SW480 (cell line): ENCODE measurements at regions not wholly inside any gene's neighbourhood (a gene's known extent, or its start where the extent isn't known, plus 50 kb on each side); places are given as distances from the start of the nearest gene placed in this dataset.
"Not testable (repeated sequence)": the region's sequence is repeated elsewhere in the genome, so short reads cannot be mapped to it uniquely, and the experiment has no call there.

Source experiments
- DNase-seq: peaks from one replicate; pipeline ENCODE4 v3.0.0-alpha.2; 2016; ENCODE audit warnings: low spot score

DNA sequence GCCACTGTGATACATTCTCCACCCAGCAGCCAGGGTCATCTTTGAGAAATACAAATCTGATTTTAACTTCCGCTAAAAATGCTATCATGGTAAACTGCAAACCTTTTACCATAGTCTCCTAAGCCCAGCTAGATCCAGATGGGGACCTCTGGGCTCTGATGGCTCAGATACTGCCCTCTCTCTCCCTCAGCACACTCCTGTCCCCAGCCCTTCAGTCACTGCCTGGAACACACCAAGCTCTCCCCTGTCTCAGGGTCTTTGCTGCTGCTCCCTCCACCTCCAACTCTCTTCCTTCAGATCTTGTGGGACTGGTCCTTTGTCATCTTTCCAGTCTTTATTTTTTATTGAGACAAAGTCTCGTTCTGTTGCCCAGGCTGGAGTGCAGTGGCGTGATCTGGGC, 65.1 kb downstream of the SPRY4 start:
- no peak for DNase-seq

DNA sequence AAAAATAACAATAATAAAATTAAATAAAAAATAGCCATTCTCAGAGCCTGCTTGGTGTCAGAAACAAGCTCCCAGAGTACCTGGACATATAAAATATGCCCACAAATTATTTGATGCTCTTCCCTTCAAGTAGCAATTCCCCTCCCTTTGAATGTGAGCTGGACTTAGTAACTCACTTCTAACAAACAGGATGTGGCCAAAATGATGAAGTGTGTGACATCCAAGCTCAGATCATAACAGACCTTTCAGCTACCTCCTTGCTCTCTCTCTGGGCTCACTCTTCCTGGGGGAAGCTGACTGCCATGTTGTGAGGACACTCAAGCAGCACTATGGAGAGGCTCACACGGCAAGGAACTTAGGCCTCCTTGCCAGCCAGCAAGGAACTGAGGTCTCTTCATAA, 69.0 kb downstream of the SPRY4 start:
- DNase-seq, result no peak

DNA sequence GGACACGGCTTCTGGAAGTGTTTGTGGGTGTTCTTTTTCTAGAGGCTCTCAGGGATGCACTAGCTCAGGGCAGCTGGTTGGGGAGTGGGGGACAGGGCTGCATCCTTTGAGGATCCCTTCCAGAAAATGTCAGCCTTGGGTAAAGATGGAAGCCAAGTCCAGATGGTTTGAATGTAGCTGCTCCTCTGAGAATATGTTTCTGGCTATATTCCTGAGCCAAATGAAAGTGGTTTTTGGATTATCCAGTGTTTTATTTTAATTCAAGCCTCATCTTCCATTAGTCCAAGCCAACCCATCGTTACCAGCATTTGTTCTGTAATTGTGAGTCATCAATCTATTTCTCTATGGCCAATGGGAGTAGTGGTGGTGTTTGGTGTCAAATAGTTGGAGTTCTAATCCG, 70.4 kb downstream of the SPRY4 start:
- no peak for DNase-seq

DNA sequence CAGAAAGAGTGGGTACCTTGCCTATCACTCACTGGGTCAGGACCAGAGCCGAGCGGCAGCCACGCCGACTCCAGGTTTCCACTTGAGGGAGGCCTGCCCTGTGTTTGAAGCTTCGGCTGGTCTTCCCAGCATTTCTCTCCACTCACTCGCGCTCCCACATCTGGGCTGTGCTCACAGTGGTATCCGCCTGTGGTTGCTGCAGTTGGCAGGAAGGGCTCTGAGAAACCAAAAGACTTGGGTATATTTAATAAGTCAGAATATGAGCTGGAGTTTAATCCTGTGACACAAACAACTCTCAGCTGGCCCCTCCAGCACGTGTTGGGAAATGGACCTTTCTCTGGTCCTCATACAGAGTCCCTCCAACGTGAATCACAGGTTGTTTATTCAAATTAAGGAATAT, 70.9 kb downstream of the SPRY4 start:
- no peak for DNase-seq

DNA sequence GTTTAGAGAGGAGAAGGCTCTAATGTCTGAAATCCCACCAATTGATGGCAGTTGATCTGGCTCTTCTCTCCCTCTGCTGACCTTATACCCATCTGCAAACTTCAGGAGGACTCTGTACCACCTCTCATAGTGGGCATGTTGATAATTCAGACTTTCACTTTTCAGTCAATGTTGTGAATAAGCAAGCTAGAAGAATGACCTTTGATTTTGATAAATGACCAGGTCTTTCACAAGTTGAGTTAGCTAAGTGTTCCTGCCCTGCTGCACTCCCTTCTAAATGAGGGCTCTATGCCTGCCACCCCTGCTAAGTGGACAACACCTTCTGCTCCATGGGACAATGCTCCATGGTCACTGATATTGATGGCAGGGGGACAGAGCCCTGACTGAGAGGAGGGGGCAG, 74.7 kb downstream of the SPRY4 start:
- no peak for DNase-seq

- DNase-seq, result no peak
These were observed 75.9 kb downstream of the SPRY4 start for GRCh38 chr5:142248853-142249462.

GRCh38 chr5:142246258-142246657, 78.6 kb downstream of the SPRY4 start:
- DNase-seq, result peak; percentile 72

DNA sequence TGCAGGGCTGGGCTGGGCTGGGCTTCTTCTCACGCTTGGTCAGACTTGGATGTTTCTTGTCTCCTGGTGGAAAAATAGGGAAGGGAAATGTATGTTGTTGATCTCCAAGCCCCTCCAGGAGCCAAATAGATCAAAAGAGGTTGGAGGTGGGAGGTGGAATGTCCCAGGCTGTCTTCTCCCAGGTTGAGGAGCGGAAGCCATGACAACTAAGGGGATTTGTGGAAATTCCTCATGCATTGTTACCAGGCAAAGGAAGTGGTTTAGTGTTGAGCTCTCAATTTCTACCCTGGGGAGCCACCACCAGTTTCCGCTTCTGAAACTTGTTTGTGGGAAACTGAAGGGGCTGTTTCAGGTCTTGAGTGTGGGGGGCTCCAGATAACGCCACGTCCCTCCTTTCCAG, 79.0 kb downstream of the SPRY4 start:
- DNase-seq, result peak; percentile 51

DNA sequence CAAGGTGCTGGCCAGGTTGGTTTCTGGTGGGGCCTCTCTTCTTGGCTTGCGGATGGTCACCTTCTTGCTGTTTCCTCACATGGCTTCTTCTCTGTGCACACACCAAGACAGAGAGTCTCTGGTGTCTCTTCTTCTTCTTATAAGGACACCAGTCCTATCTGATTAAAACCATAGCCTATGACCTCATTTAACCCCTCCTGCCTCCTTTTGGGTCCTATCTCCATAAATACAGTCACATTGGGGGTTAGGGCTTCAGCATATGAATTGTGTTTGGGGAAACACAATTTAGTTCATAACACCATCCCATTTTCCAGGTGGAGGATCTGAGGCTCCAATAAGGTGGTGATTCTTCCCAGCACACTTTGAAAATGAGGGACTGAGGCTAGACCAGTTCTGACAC, 80.4 kb downstream of the SPRY4 start:
- no peak for DNase-seq

- DNase-seq, result no peak
These were observed 82.5 kb downstream of the SPRY4 start for GRCh38 chr5:142242272-142242671.

- no peak for DNase-seq
These were observed 85.2 kb downstream of the SPRY4 start for GRCh38 chr5:142239394-142240159.

DNA sequence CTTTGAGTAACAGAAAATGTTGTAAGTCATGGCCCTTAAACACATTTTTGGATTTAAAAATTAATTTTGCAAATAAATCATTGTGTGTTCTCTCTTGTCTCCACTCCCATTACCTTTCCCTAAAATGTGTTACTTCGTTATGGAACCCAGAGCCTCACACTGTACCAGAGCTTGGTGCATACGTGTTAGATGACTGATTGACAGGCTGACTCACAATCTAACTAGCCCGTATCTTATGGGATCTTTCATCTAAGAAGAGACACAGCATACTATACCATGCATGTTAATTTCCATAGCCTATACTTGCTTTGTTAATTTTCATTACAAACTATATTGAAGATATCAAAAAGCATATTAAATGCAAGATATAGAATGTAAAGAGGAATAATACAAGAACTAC, 87.1 kb downstream of the SPRY4 start:
- no peak for DNase-seq

DNA sequence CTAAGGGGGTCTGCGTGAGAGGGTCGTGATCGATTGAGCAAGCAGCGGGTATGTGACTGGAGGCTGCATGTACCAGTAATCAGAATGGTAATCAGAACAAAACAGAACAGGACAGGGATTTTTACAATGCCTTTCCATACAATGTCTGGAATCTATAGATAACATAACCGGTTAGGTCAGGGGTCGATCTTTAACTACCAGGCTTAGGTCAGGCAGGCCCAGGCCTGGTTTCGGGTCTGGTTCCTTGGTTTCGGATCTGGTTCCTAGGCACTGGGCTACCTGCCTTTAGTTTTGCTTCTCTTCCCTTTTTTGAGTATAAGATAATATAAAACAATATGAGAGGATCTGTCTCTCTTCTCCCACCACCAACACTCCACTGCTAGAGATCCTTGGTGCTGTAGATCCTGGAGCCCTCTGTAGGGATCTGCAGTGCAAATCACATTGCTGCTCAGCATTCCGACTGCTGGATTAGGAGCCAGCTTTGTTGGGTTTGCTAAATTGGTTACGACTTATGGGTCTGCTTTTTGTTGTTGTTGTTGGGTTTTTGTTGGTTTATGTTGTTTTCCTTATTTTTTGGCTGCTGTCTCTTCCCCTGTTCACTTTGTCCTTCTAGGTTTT, 88.0 kb downstream of the SPRY4 start:
- not testable (repeated sequence) for DNase-seq

DNA sequence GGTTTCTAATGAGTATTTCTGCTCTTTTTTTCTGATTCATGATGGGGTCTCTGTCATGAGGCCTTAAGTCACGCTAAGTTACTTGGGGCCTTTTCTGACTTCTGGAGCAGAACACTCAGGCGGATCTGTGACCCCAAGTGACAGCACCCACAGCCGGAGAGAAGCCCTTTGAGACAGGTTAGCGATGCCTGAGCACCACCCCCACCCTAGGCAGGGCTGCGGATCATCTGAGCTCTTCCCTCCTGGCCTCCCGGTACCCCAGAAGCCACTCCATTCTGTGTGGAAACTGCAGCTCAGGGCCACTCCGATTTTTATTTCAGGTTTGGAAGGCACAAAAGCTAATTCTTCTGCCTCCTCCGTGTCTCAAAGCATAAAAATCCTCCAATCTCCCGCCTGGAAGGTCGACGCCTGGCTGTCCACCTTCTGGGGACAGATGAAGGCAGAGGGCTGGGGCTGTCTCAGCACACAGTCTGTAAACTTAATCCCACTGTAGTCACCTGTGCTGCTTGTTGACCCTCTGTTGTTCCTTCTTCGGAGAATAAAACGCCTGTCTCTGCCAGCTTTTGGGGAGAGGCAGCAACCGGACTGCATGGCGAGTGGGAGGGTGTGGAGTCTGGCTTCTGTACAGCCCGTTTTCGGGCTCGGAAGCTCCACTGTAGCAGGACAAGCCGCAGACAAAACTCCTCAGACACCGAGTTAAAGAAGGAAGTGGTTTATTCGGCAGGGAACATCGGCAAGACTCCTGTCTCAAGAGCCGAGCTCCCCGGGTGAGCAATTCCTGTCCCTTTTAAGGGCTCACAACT, 88.8 kb downstream of the SPRY4 start:
- DNase-seq, result peak; percentile 49

GRCh38 chr5:142235050-142235797, 89.6 kb downstream of the SPRY4 start:
- DNase-seq, result peak; percentile 90

DNA sequence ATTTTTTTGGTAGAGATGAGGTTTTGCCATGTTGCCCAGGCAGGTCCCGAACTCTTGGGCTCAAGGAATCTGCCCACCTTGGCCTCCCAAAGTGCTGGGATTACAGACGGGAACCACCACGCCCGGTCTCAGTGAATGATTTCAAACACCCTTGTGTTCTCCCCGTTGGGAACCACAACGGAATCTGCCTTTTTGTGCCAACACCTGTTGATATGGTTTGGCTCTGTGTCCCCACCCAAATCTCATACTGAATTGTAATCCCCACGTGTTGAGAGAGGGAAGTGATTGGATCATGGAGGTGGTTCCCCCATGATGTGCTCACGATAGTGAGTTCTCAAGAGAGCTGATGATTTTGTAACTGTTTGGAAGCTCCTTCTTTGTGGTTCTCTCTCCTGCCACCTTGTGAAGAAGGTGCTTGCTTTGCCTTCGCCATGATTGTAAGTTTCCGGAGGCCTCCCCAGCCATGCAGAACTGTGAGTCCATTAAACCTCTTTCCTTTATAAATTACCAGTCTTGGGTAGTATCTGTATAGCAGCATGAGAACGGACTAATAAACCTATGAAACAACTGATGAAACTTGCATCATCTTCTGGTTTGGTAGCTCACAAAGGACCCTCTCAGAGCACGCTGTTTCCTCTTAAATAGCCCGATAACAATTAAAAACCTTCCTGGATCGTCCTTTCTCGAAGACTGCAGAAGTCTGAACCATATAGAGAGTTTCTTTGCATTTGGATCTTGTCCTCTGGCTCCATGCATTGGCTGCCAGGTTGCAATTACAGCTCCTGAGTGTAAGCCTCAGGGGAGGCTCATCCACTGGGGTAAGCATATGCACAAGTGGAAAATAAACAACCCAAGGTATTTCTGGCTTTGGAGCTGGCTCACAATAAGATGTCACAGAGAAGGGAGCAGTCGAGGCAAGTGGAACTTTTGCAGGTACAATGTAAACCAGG, 91.5 kb downstream of the SPRY4 start:
- no peak for DNase-seq

GRCh38 chr5:142230949-142231348, 93.9 kb downstream of the SPRY4 start:
- not testable (repeated sequence) for DNase-seq

- DNase-seq, result no peak
These were observed 99.7 kb downstream of the SPRY4 start for GRCh38 chr5:142225141-142225540.

DNA sequence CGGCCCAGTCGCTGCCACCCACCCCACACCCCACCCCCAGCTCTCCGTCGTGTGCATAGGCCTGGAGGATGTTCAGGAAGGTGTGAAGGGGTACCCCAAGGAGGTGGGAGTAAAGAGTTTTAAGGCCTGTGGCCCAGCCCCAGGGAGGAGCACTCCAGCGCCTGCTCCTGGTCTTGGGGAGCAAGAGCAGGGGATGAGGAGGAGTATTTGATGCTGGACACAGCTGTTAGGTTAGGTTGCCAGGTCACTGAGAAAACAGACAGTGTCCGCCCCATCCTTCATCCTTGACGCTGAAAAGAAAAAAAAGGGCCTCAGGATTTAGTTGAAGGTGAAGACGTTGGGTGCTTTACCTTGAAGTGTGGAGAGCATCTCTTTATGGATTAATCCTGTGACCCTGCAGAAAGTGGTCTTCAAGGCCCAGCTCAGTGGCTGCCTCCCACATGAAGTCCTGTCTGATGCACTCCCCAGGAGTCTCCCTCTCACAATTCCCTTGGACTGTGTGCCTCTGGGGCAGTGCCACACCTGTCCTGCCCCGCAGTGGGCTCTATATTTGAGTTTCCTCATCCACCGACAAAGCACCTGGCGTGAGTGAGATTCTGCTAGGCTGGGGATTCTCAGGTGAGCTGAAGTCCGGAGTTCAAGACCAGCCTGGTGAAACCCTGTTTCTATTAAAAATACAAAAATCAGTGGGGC, 101.8 kb downstream of the SPRY4 start:
- no peak for DNase-seq

- DNase-seq, result no peak
These were observed 102.5 kb downstream of the SPRY4 start for GRCh38 chr5:142222225-142222865.
